ENCODE measurements at regions not wholly inside any gene's neighbourhood (a gene's known extent, or its start where the extent isn't known, plus 50 kb on each side); places are given as distances from the start of the nearest gene placed in this dataset.

- Histone ChIP-seq H3K9me2 (ENCODE audit: insufficient read depth, low read length) (no peaks in the 10 kb centered on the region), H3K4me1 (ENCODE audit: insufficient read depth, low read length, poor library complexity, severe bottlenecking) (no peaks in the 10 kb centered on the region), H2AFZ (ENCODE audit: low read length) (no peak overlapping the region), H3K9me3 (ENCODE audit: low read length) (no peaks in the 10 kb centered on the region), H3K4me3 (ENCODE audit: low read depth, low read length, poor library complexity, severe bottlenecking) (no peak overlapping the region), H3K36me3 (ENCODE audit: insufficient read depth, low read length) (no peaks in the 10 kb centered on the region), H3K79me2 (ENCODE audit: insufficient read depth, low read depth, low read length) (no peaks in the 10 kb centered on the region), H4K20me1 (ENCODE audit: insufficient read depth, low read length) (no peaks in the 10 kb centered on the region), H3K4me2 (ENCODE audit: low read length) (no peak overlapping the region), H3K27ac (ENCODE audit: low read depth, low read length, poor library complexity, severe bottlenecking) (no peak overlapping the region)
- no peak for TF ChIP-seq EZH2phosphoT487 (IDR thresholded peaks at IDR 0.05; ENCODE audit: borderline replicate concordance, low read depth, low read length)
- no peak for TF ChIP-seq CTCF (conservative IDR thresholded peaks at IDR 0.05; ENCODE audit: low read length)
- intact Hi-C loops (cut with micrococcal nuclease; ENCODE audit: unreplicated experiment), result no loop called here
- no peak for DNase-seq (ENCODE audit: low spot score)
- no TSS peak for BruUV-seq (replicated peaks)
- CTCF ChIA-PET (ENCODE audit: unreplicated experiment), result no interaction called here
- POLR2A ChIA-PET, result no interaction called here
These were observed 537.2 kb upstream of the PBX1 start for GRCh38 chr1:164021813-164022212.

- Histone ChIP-seq H3K9me2 (ENCODE audit: insufficient read depth, low read length) (no peaks in the 10 kb centered on the region), H3K4me3 (ENCODE audit: low read depth, low read length, poor library complexity, severe bottlenecking) (no peak overlapping the region), H4K20me1 (ENCODE audit: insufficient read depth, low read length) (no peaks in the 10 kb centered on the region), H3K79me2 (ENCODE audit: insufficient read depth, low read depth, low read length) (no peaks in the 10 kb centered on the region), H3K9me3 (ENCODE audit: low read length) (no peaks in the 10 kb centered on the region; the same call in 1 of the 2 replicates), H3K4me2 (ENCODE audit: low read length) (no peak overlapping the region), H2AFZ (ENCODE audit: low read length) (no peak overlapping the region), H3K36me3 (ENCODE audit: insufficient read depth, low read length) (no peaks in the 10 kb centered on the region), H3K27ac (ENCODE audit: low read depth, low read length, poor library complexity, severe bottlenecking) (no peak overlapping the region), H3K4me1 (ENCODE audit: insufficient read depth, low read length, poor library complexity, severe bottlenecking) (no peaks in the 10 kb centered on the region)
- intact Hi-C loops (cut with micrococcal nuclease; ENCODE audit: unreplicated experiment), result no loop called here
- DNase-seq (ENCODE audit: low spot score), result no peak
- CTCF ChIA-PET (ENCODE audit: unreplicated experiment), result no interaction called here
- POLR2A ChIA-PET, result interaction anchor here (0.7 kb wide), 1 partner anchor 708 kb away, joined by 3 read pairs; no protein-coding TSS in a partner anchor
- BruUV-seq (replicated peaks), result no TSS peak
- TF ChIP-seq CTCF (conservative IDR thresholded peaks at IDR 0.05; ENCODE audit: low read length) (no peak), EZH2phosphoT487 (IDR thresholded peaks at IDR 0.05; ENCODE audit: borderline replicate concordance, low read depth, low read length) (no peak)
These were observed 525.2 kb upstream of the PBX1 start for GRCh38 chr1:164033782-164034181.

GRCh38 chr1:164040754-164041153 lies 518.2 kb upstream of the PBX1 start:
- H3K9me2 ChIP-seq (ENCODE audit: insufficient read depth, low read length), result no peaks in the 10 kb centered on the region
- no TSS peak for BruUV-seq (replicated peaks)
- H3K4me2 ChIP-seq (ENCODE audit: low read length), result no peak overlapping the region
- POLR2A ChIA-PET, result interaction anchor here (1.1 kb wide), 1 partner anchor 174 kb away, joined by 3 read pairs; no protein-coding TSS in a partner anchor
- no peak overlapping the region for H2AFZ ChIP-seq (ENCODE audit: low read length)
- intact Hi-C loops (cut with micrococcal nuclease; ENCODE audit: unreplicated experiment), result no loop called here
- H3K27ac ChIP-seq (ENCODE audit: low read depth, low read length, poor library complexity, severe bottlenecking), result no peak overlapping the region
- H3K4me1 ChIP-seq (ENCODE audit: insufficient read depth, low read length, poor library complexity, severe bottlenecking), result no peaks in the 10 kb centered on the region
- no peaks in the 10 kb centered on the region for H3K36me3 ChIP-seq (ENCODE audit: insufficient read depth, low read length)
- no peaks in the 10 kb centered on the region for H3K79me2 ChIP-seq (ENCODE audit: insufficient read depth, low read depth, low read length)
- no peak for DNase-seq (ENCODE audit: low spot score)
- H3K9me3 ChIP-seq (ENCODE audit: low read length), result no peaks in the 10 kb centered on the region
- CTCF ChIA-PET (ENCODE audit: unreplicated experiment), result no interaction called here
- H4K20me1 ChIP-seq (ENCODE audit: insufficient read depth, low read length), result no peaks in the 10 kb centered on the region
- no peak overlapping the region for H3K4me3 ChIP-seq (ENCODE audit: low read depth, low read length, poor library complexity, severe bottlenecking)
- TF ChIP-seq CTCF (conservative IDR thresholded peaks at IDR 0.05; ENCODE audit: low read length) (no peak), EZH2phosphoT487 (IDR thresholded peaks at IDR 0.05; ENCODE audit: borderline replicate concordance, low read depth, low read length) (no peak)
